WERI-Rb-1 (cell line): ENCODE measurements at regions not wholly inside any gene's neighbourhood (a gene's known extent, or its start where the extent isn't known, plus 50 kb on each side); places are given as distances from the start of the nearest gene placed in this dataset.

ENCODE experiments used
- DNase-seq: peaks from one replicate; pipeline ENCODE4 v3.0.0-alpha.2; 2020
- H3K27ac ChIP-seq: fragments of 250-450 bp; sonication (Bioruptor Pico); 2 replicates; pipeline ENCODE4 v1.5.1; 2020; ENCODE audit warnings: mild to moderate bottlenecking, moderate library complexity
- H3K27me3 ChIP-seq: fragments of 250-450 bp; sonication (Bioruptor Pico); 2 replicates; pipeline ENCODE4 v1.5.1; 2021; ENCODE audit warnings: mild to moderate bottlenecking, low read depth, moderate library complexity; ENCODE audit not compliant: insufficient read depth, severe bottlenecking
- H3K36me3 ChIP-seq: fragments of 250-450 bp; sonication (Bioruptor Pico); 2 replicates; pipeline ENCODE4 v1.5.1; 2020; ENCODE audit warnings: mild to moderate bottlenecking, moderate library complexity
- H3K4me3 ChIP-seq: 2 replicates; pipeline ENCODE4 v1.5.1; 2011; ENCODE audit warnings: low read depth, mild to moderate bottlenecking, control low read depth, low read length
- H3K9me3 ChIP-seq: fragments of 250-450 bp; sonication (Bioruptor Pico); 2 replicates; pipeline ENCODE4 v1.5.1; 2021; ENCODE audit warnings: mild to moderate bottlenecking, moderate library complexity; ENCODE audit not compliant: severe bottlenecking
- CTCF ChIP-seq: IDR thresholded peaks from 2 replicates; pipeline ENCODE4 v1.5.1; 2011; ENCODE audit warnings: low read depth, mild to moderate bottlenecking, control low read depth, inconsistent platforms, low read length

- Histone ChIP-seq H3K27ac (no peak overlapping the region), H3K36me3 (no peaks in the 10 kb centered on the region), H3K27me3 (no peaks in the 10 kb centered on the region), H3K4me3 (no peak overlapping the region), H3K9me3 (no peaks in the 10 kb centered on the region)
- no peak for DNase-seq
- no peak for TF ChIP-seq CTCF
Observed at GRCh38 chr4:57496697-57497471, 386.7 kb upstream of the IGFBP7 start.

GRCh38 chr4:57494821-57495220 lies 384.6 kb upstream of the IGFBP7 start:
- no peak for DNase-seq
- Histone ChIP-seq H3K27me3 (no peaks in the 10 kb centered on the region), H3K36me3 (no peaks in the 10 kb centered on the region), H3K4me3 (no peak overlapping the region), H3K9me3 (no peaks in the 10 kb centered on the region), H3K27ac (no peak overlapping the region)
- no peak for TF ChIP-seq CTCF

GRCh38 chr4:57492251-57492878 lies 382.2 kb upstream of the IGFBP7 start:
- Histone ChIP-seq H3K9me3 (no peaks in the 10 kb centered on the region), H3K36me3 (no peaks in the 10 kb centered on the region), H3K27me3 (no peaks in the 10 kb centered on the region), H3K4me3 (no peak overlapping the region), H3K27ac (no peak overlapping the region)
- no peak for TF ChIP-seq CTCF
- no peak for DNase-seq

GRCh38 chr4:57491388-57491787 lies 381.2 kb upstream of the IGFBP7 start:
- H3K27ac ChIP-seq: no peak overlapping the region
- no peak for DNase-seq
- H3K4me3 ChIP-seq: no peak overlapping the region
- no peak for TF ChIP-seq CTCF
- no peaks in the 10 kb centered on the region for H3K27me3 ChIP-seq
- no peaks in the 10 kb centered on the region for H3K9me3 ChIP-seq
- H3K36me3 ChIP-seq: no peaks in the 10 kb centered on the region

GRCh38 chr4:57490520-57491255 lies 380.5 kb upstream of the IGFBP7 start:
- Histone ChIP-seq H3K4me3 (no peak overlapping the region), H3K36me3 (no peaks in the 10 kb centered on the region), H3K27ac (no peak overlapping the region), H3K9me3 (no peaks in the 10 kb centered on the region), H3K27me3 (no peaks in the 10 kb centered on the region)
- no peak for DNase-seq
- no peak for TF ChIP-seq CTCF
